Upper lobe of left lung (tissue), 4 donors: ENCODE measurements at regions not wholly inside any gene's neighbourhood (a gene's known extent, or its start where the extent isn't known, plus 50 kb on each side); places are given as distances from the start of the nearest gene placed in this dataset.

ENCODE experiments used
- CTCF ChIP-seq, 6 experiments: fragments of 450-650 bp in 4 of 6; fragments of 200-600 bp in 2 of 6; sonication (generic) in 2 of 6; IDR thresholded peaks; one replicate each; pipeline ENCODE4 v1.5.1; 2016 to 2019; ENCODE audit warnings: antibody characterized with exemption in 6 of 6
- POLR2A ChIP-seq, 4 donors: fragments of 450-650 bp; IDR thresholded peaks; one replicate each; pipeline ENCODE4 v1.5.1; 2016 to 2017; ENCODE audit warnings: antibody characterized with exemption in 4 of 4, mild to moderate bottlenecking in 2 of 4

DNA sequence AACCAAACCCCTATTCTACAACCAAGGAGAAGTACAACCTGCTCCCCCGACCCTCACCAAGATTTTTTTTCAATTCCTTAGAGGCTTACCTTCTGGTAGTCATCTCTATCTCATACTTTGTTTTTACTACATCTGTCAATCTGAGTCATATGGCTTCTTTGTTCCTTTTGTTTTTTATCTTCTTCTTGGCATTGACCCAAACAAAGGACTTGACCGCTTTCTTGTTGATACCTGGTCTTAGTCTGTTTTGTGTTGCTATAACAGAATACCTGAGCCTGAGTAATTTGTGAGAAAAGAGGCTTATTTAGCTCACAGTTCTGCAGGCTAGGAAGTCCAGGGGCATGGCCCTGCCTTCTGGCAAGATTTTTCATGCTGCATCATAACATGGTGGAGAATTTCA is 352.7 kb downstream of the MLLT3 start:
- TF ChIP-seq CTCF (IDR thresholded peaks at IDR 0.05) (no peak), POLR2A (IDR thresholded peaks at IDR 0.05) (no peak)
